ENCODE measurements at regions not wholly inside any gene's neighbourhood (a gene's known extent, or its start where the extent isn't known, plus 50 kb on each side); places are given as distances from the start of the nearest gene placed in this dataset.

GRCh38 chr2:104443145-104443544 is 410.8 kb upstream of the POU3F3 start:
- no peak overlapping the region for H2BK5ac ChIP-seq (ENCODE audit: low read depth, low read length)
- no peak overlapping the region for H3K14ac ChIP-seq (ENCODE audit: insufficient read length)
- H3K56ac ChIP-seq (replicated peaks; ENCODE audit: insufficient read length, low read depth, low read length) = no peak overlapping the region
- H3K36me3 ChIP-seq (ENCODE audit: control insufficient read depth in 2 of 4, insufficient read depth in 4 of 4, low read length in 3 of 4) = no peaks in the 10 kb centered on the region
- no peak overlapping the region for H4K8ac ChIP-seq (ENCODE audit: extremely low read depth, insufficient read depth, low read length)
- 97% methylated on average over 5 of the region's 5 CpGs; no CpG with 5 or more reads in 1 of the 2 experiments for WGBS, 2 experiments (ENCODE audit: extremely low coverage in 1 of 2, insufficient coverage in 1 of 2, insufficient read length in 1 of 2, insufficient replicate concordance in 2 of 2, low coverage in 1 of 2, low lambda C conversion rate in 2 of 2, missing lambda C conversion rate in 1 of 2)
- no peak overlapping the region for H2AK5ac ChIP-seq (ENCODE audit: low read depth, low read length)
- H2BK12ac ChIP-seq (ENCODE audit: low read depth, low read length) = no peak overlapping the region
- H3K4ac ChIP-seq (replicated peaks; ENCODE audit: insufficient read length, low read depth, low read length) = no peak overlapping the region
- no peaks in the 10 kb centered on the region for H3K79me1 ChIP-seq (ENCODE audit: low read depth, low read length)
- H2AFZ ChIP-seq (ENCODE audit: low read length) = no peak overlapping the region
- H3K9ac ChIP-seq (replicated peaks in 1 of 4; ENCODE audit: extremely low read depth in 1 of 4, low read depth in 3 of 4, low read length in 3 of 4) = no peak overlapping the region
- H3K4me2 ChIP-seq (ENCODE audit: insufficient read depth in 1 of 2, low read depth in 2 of 2, low read length in 2 of 2) = no peak overlapping the region
- no peaks in the 10 kb centered on the region for H3K23me2 ChIP-seq (ENCODE audit: low read depth, low read length)
- H3K23ac ChIP-seq (ENCODE audit: insufficient read length) = no peak overlapping the region
- ChIA-PET POLR2A (ENCODE audit: partially characterized antibody) (no interaction called here), CTCF (ENCODE audit: partially characterized antibody) (no interaction called here)
- no peak for DNase-seq (ENCODE audit: low read depth in 1 of 2, low spot score in 2 of 2)
- H3K18ac ChIP-seq (ENCODE audit: extremely low read depth, low read length) = no peak overlapping the region
- no peaks in the 10 kb centered on the region for H3K9me3 ChIP-seq (ENCODE audit: insufficient read depth in 2 of 2, low read depth in 1 of 2, low read length in 1 of 2)
- H2BK20ac ChIP-seq (ENCODE audit: low read length) = no peak overlapping the region
- H3K79me2 ChIP-seq (ENCODE audit: control insufficient read depth in 1 of 2, insufficient read depth in 2 of 2, low read length in 2 of 2) = no peaks in the 10 kb centered on the region
- H3K4me3 ChIP-seq (ENCODE audit: extremely low read depth in 1 of 4, insufficient read depth in 2 of 4, low read depth in 3 of 4, low read length in 4 of 4) = no peak overlapping the region
- H4K20me1 ChIP-seq (replicated peaks in 1 of 2; ENCODE audit: control insufficient read depth in 1 of 2, insufficient read depth in 2 of 2, low read length in 2 of 2) = no peaks in the 10 kb centered on the region
- no peaks in the 10 kb centered on the region for H3K4me1 ChIP-seq (replicated peaks in 1 of 4; ENCODE audit: control insufficient read depth in 3 of 4, insufficient read depth in 4 of 4, low read length in 3 of 4)
- H3K27me3 ChIP-seq (replicated peaks in 1 of 4; ENCODE audit: control insufficient read depth in 3 of 4, extremely low read depth in 1 of 4, insufficient read depth in 3 of 4, low read length in 3 of 4) = no peaks in the 10 kb centered on the region
- no peak overlapping the region for H4K5ac ChIP-seq (ENCODE audit: insufficient read length, low read depth, low read length)
- FAIRE-seq = no peak
- H2BK120ac ChIP-seq (replicated peaks; ENCODE audit: low read depth, low read length) = no peak overlapping the region
- no peak overlapping the region for H4K91ac ChIP-seq (replicated peaks; ENCODE audit: insufficient read length, low read length)
- H2BK15ac ChIP-seq (ENCODE audit: low read length) = no peak overlapping the region
- H3K27ac ChIP-seq (ENCODE audit: low read depth, low read length) = no peak overlapping the region
- TF ChIP-seq SIX5 (IDR thresholded peaks at IDR 0.05; ENCODE audit: low read depth, low read length) (no peak), FOSL1 (IDR thresholded peaks at IDR 0.05; ENCODE audit: insufficient read depth, low read depth, low read length) (no peak), MAX (IDR thresholded peaks at IDR 0.05) (no peak), TEAD4 (IDR thresholded peaks at IDR 0.05; ENCODE audit: low read depth, low read length) (no peak), JUND (IDR thresholded peaks at IDR 0.05; ENCODE audit: low read length) (no peak), SP2 (IDR thresholded peaks at IDR 0.05; ENCODE audit: low read length) (no peak), KDM4A (IDR thresholded peaks at IDR 0.05; ENCODE audit: low read depth, low read length, severe bottlenecking) (no peak), NRF1 (IDR thresholded peaks at IDR 0.05; ENCODE audit: low read depth, low read length) (no peak), RNF2 (IDR thresholded peaks at IDR 0.05; ENCODE audit: borderline replicate concordance, low read depth, low read length, missing control alignments, poor library complexity, severe bottlenecking) (no peak), CBX8 (IDR thresholded peaks at IDR 0.05; ENCODE audit: borderline replicate concordance, low read depth, low read length) (no peak), SAP30 (IDR thresholded peaks at IDR 0.05; ENCODE audit: insufficient read depth, insufficient replicate concordance, low read length) (no peak), EP300 (IDR thresholded peaks at IDR 0.05; ENCODE audit: borderline replicate concordance in 1 of 2, low read depth in 2 of 2, low read length in 2 of 2) (no peak), ZNF274 (IDR thresholded peaks at IDR 0.05; ENCODE audit: borderline replicate concordance, extremely low read depth, low read length) (no peak), HDAC2 (IDR thresholded peaks at IDR 0.05; ENCODE audit: borderline replicate concordance in 1 of 2, low read depth in 2 of 2, low read length in 2 of 2) (no peak), YY1 (IDR thresholded peaks at IDR 0.05; ENCODE audit: low read depth, low read length) (no peak)

All from H1 (cell line).